ENCODE measurements at regions not wholly inside any gene's neighbourhood (a gene's known extent, or its start where the extent isn't known, plus 50 kb on each side); places are given as distances from the start of the nearest gene placed in this dataset.

DNA sequence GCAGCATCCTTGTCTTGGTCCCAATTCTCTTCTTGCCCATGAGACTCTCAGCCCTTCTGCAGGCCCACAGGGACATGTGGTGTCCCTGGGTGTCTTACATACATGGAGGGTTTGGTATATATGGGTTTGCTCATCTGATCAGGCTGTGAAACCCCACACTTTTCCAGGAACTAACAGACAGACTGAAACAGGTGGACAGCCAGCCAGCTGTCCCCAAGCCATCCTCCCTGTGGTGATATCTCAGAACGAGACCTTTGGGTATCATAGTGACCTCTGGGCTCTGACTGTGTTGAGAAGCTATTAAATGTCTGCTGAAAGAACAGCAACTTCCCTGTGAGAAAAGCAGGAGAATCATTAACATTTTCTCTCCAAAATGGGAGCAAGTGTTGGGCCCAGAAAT lies 115.5 kb upstream of the PAXBP1 start:
- no peak overlapping the region for H3K9ac ChIP-seq (ENCODE audit: low read depth in 1 of 2, low read length in 2 of 2)
- H3K27me3 ChIP-seq (ENCODE audit: control insufficient read depth in 4 of 4, insufficient read depth in 4 of 4, low read length in 3 of 4), result no peaks in the 10 kb centered on the region
- DNase-seq (ENCODE audit: low spot score), result no peak
- H3K4me1 ChIP-seq (ENCODE audit: control insufficient read depth in 4 of 4, insufficient read depth in 4 of 4, low read length in 3 of 4), result no peaks in the 10 kb centered on the region
- H3K4me3 ChIP-seq (ENCODE audit: low read depth in 1 of 3, low read length in 3 of 3), result no peak overlapping the region
- WGBS, result 46% methylated on average over 1 of the region's 1 CpG
- no peaks in the 10 kb centered on the region for H3K36me3 ChIP-seq (ENCODE audit: control insufficient read depth in 4 of 4, insufficient read depth in 3 of 4, low read depth in 1 of 4, low read length in 3 of 4)
- H3K9me3 ChIP-seq (ENCODE audit: control insufficient read depth in 4 of 4, low read length in 3 of 4), result no peaks in the 10 kb centered on the region
- TF ChIP-seq, protein P1, sequence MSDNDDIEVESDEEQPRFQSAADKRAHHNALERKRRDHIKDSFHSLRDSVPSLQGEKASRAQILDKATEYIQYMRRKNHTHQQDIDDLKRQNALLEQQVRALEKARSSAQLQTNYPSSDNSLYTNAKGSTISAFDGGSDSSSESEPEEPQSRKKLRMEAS (IDR thresholded peaks at IDR 0.05), result no peak
- no peak for TF ChIP-seq FOXA1 (IDR thresholded peaks at IDR 0.05)
- no peak for TF ChIP-seq TAF1 (conservative IDR thresholded peaks at IDR 0.05)
- H3K27ac ChIP-seq (ENCODE audit: low read depth in 1 of 2, low read length in 2 of 2), result no peak overlapping the region

DNA sequence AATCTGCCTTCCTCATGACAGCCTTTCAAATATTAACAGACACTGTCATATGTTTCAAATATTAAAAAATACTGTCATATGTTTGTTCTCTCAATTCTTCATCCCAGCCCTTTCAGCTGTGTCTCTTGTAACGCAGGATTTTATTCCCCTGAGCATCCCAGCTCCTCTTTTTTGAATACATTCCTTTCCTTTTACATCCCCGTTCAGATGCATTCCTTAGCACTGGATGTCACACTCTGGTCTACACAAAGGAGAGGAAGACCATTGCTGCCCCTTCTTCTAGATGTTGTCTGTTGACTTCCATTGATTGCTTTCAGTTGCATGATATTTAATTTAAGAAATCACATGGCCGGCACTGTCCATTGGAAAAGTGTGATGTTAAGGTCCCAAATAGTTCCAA lies 117.4 kb upstream of the PAXBP1 start:
- 75% methylated on average over 3 of the region's 3 CpGs for WGBS
- no peaks in the 10 kb centered on the region for H3K36me3 ChIP-seq (ENCODE audit: control insufficient read depth in 4 of 4, insufficient read depth in 3 of 4, low read depth in 1 of 4, low read length in 3 of 4)
- no peak overlapping the region for H3K27ac ChIP-seq (ENCODE audit: low read depth in 1 of 2, low read length in 2 of 2)
- no peak overlapping the region for H3K9ac ChIP-seq (ENCODE audit: low read depth in 1 of 2, low read length in 2 of 2)
- no peaks in the 10 kb centered on the region for H3K4me1 ChIP-seq (ENCODE audit: control insufficient read depth in 4 of 4, insufficient read depth in 4 of 4, low read length in 3 of 4)
- no peak for DNase-seq (ENCODE audit: low spot score)
- TF ChIP-seq SP1 (IDR thresholded peaks at IDR 0.05) (no peak), HNF4G (IDR thresholded peaks at IDR 0.05) (no peak), JUND (IDR thresholded peaks at IDR 0.05) (no peak), GABPA (IDR thresholded peaks at IDR 0.05 in 1 of 2, conservative IDR thresholded peaks at IDR 0.05 in 1 of 2) (no peak), EGR1 (IDR thresholded peaks at IDR 0.05; ENCODE audit: low read depth in 2 of 2) (no peak), FOXA1 (IDR thresholded peaks at IDR 0.05) (no peak), TAF1 (conservative IDR thresholded peaks at IDR 0.05) (no peak), NR2F2 (IDR thresholded peaks at IDR 0.05) (no peak), RAD21 (IDR thresholded peaks at IDR 0.05) (no peak), FOXA2 (IDR thresholded peaks at IDR 0.05) (no peak), YY1 (IDR thresholded peaks at IDR 0.05) (no peak), HNF4A (conservative IDR thresholded peaks at IDR 0.05) (no peak), RXRA (IDR thresholded peaks at IDR 0.05) (no peak)
- TF ChIP-seq, protein P2, sequence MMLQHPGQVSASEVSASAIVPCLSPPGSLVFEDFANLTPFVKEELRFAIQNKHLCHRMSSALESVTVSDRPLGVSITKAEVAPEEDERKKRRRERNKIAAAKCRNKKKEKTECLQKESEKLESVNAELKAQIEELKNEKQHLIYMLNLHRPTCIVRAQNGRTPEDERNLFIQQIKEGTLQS (IDR thresholded peaks at IDR 0.05), result no peak
- TF ChIP-seq, protein P3, sequence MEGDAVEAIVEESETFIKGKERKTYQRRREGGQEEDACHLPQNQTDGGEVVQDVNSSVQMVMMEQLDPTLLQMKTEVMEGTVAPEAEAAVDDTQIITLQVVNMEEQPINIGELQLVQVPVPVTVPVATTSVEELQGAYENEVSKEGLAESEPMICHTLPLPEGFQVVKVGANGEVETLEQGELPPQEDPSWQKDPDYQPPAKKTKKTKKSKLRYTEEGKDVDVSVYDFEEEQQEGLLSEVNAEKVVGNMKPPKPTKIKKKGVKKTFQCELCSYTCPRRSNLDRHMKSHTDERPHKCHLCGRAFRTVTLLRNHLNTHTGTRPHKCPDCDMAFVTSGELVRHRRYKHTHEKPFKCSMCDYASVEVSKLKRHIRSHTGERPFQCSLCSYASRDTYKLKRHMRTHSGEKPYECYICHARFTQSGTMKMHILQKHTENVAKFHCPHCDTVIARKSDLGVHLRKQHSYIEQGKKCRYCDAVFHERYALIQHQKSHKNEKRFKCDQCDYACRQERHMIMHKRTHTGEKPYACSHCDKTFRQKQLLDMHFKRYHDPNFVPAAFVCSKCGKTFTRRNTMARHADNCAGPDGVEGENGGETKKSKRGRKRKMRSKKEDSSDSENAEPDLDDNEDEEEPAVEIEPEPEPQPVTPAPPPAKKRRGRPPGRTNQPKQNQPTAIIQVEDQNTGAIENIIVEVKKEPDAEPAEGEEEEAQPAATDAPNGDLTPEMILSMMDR (IDR thresholded peaks at IDR 0.05; ENCODE audit: low read depth, low read length, missing input control), result no peak
- TF ChIP-seq, protein P1 (IDR thresholded peaks at IDR 0.05), result no peak
- TF ChIP-seq, protein P4, sequence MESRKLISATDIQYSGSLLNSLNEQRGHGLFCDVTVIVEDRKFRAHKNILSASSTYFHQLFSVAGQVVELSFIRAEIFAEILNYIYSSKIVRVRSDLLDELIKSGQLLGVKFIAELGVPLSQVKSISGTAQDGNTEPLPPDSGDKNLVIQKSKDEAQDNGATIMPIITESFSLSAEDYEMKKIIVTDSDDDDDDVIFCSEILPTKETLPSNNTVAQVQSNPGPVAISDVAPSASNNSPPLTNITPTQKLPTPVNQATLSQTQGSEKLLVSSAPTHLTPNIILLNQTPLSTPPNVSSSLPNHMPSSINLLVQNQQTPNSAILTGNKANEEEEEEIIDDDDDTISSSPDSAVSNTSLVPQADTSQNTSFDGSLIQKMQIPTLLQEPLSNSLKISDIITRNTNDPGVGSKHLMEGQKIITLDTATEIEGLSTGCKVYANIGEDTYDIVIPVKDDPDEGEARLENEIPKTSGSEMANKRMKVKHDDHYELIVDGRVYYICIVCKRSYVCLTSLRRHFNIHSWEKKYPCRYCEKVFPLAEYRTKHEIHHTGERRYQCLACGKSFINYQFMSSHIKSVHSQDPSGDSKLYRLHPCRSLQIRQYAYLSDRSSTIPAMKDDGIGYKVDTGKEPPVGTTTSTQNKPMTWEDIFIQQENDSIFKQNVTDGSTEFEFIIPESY (IDR thresholded peaks at IDR 0.05), result no peak
- TF ChIP-seq, protein P5, sequence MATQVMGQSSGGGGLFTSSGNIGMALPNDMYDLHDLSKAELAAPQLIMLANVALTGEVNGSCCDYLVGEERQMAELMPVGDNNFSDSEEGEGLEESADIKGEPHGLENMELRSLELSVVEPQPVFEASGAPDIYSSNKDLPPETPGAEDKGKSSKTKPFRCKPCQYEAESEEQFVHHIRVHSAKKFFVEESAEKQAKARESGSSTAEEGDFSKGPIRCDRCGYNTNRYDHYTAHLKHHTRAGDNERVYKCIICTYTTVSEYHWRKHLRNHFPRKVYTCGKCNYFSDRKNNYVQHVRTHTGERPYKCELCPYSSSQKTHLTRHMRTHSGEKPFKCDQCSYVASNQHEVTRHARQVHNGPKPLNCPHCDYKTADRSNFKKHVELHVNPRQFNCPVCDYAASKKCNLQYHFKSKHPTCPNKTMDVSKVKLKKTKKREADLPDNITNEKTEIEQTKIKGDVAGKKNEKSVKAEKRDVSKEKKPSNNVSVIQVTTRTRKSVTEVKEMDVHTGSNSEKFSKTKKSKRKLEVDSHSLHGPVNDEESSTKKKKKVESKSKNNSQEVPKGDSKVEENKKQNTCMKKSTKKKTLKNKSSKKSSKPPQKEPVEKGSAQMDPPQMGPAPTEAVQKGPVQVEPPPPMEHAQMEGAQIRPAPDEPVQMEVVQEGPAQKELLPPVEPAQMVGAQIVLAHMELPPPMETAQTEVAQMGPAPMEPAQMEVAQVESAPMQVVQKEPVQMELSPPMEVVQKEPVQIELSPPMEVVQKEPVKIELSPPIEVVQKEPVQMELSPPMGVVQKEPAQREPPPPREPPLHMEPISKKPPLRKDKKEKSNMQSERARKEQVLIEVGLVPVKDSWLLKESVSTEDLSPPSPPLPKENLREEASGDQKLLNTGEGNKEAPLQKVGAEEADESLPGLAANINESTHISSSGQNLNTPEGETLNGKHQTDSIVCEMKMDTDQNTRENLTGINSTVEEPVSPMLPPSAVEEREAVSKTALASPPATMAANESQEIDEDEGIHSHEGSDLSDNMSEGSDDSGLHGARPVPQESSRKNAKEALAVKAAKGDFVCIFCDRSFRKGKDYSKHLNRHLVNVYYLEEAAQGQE (IDR thresholded peaks at IDR 0.05), result no peak
- H3K9me3 ChIP-seq (ENCODE audit: control insufficient read depth in 4 of 4, low read length in 3 of 4), result no peaks in the 10 kb centered on the region
- no peak overlapping the region for H3K4me3 ChIP-seq (ENCODE audit: low read depth in 1 of 3, low read length in 3 of 3)
- no peaks in the 10 kb centered on the region for H3K27me3 ChIP-seq (ENCODE audit: control insufficient read depth in 4 of 4, insufficient read depth in 4 of 4, low read length in 3 of 4)
